BE2C (cell line): ENCODE measurements at regions not wholly inside any gene's neighbourhood (a gene's known extent, or its start where the extent isn't known, plus 50 kb on each side); places are given as distances from the start of the nearest gene placed in this dataset.

Experiments used
- DNase-seq: peaks from one replicate; pipeline ENCODE4 v3.0.0-alpha.2; 2020
- H3K27me3 ChIP-seq: fragments of 250-450 bp; sonication (Bioruptor Pico); 2 replicates; pipeline ENCODE4 v1.5.1; 2020; ENCODE audit warnings: mild to moderate bottlenecking
- H3K36me3 ChIP-seq: fragments of 250-450 bp; sonication (Bioruptor Pico); 2 replicates; pipeline ENCODE4 v1.5.1; 2020; ENCODE audit warnings: mild to moderate bottlenecking
- H3K4me1 ChIP-seq: fragments of 250-450 bp; sonication (Bioruptor Pico); 2 replicates; pipeline ENCODE4 v1.5.1; 2020
- H3K4me3 ChIP-seq: 2 replicates; pipeline ENCODE4 v1.5.1; 2011; ENCODE audit warnings: low read depth, low read length
- H3K9me3 ChIP-seq: fragments of 250-450 bp; sonication (Bioruptor Pico); 2 replicates; pipeline ENCODE4 v1.5.1; 2020
- TF ChIP-seq, protein P1 (sequence below): IDR thresholded peaks from 2 replicates; pipeline ENCODE4 v1.5.1; 2012; ENCODE audit warnings: mild to moderate bottlenecking, low read depth, low read length

DNA sequence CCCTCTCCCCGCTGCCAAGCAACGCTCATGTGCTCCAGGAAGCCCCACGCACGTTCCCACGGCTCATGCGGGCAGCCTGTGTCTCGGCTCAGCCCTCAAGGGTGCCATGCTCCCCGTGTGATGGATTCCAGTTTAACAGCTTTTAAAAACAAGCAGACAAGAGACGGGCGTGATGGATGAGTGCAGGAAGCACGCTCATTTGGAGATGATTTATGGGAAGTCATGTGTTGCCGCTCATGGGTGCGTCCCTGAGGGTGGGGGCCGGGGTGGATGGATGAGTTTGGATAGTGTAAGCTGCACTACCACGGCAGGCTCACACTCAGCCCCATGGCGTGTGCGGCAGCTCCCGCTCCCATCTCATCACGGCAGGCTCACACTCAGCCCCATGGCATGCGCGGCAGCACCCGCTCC is 132.8 kb downstream of the RBFOX3 start:
- H3K27me3 ChIP-seq, result peaks cover 62% of the 10 kb centered on the region

DNA sequence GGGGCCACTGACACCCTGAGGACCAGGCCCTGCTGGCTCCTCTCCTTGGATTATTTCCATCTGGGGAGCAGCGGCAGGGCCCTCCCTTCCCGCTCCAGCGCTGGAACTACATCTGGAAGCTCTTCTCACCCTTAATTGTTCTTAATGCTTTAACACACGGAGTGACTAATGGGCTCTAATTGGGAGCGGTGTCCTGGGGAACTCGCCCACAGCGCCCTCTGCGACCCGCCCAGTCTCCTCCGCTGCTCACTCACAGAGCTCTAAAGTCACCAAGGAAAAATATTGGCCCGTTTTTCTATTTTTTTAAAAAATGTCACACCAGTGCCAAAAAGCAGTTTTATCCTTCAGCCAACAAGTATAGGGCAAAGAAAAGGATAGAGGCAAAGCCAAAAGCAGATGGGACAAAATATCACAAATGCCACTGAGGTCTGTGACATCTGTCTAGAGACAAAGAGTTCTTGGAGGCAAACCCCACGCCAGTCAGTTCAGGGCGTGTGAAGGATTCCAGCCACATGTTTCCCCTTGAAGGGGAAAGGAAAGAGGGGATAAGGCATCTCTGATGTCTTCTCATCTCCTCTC is 134.7 kb downstream of the RBFOX3 start:
- Histone ChIP-seq H3K27me3 (peaks cover 72% of the 10 kb centered on the region), H3K36me3 (no peaks in the 10 kb centered on the region)
- TF ChIP-seq, protein P1, sequence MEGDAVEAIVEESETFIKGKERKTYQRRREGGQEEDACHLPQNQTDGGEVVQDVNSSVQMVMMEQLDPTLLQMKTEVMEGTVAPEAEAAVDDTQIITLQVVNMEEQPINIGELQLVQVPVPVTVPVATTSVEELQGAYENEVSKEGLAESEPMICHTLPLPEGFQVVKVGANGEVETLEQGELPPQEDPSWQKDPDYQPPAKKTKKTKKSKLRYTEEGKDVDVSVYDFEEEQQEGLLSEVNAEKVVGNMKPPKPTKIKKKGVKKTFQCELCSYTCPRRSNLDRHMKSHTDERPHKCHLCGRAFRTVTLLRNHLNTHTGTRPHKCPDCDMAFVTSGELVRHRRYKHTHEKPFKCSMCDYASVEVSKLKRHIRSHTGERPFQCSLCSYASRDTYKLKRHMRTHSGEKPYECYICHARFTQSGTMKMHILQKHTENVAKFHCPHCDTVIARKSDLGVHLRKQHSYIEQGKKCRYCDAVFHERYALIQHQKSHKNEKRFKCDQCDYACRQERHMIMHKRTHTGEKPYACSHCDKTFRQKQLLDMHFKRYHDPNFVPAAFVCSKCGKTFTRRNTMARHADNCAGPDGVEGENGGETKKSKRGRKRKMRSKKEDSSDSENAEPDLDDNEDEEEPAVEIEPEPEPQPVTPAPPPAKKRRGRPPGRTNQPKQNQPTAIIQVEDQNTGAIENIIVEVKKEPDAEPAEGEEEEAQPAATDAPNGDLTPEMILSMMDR, result no peak

More for the DNA sequence above, 132.8 kb downstream of the RBFOX3 start:
- TF ChIP-seq, protein P1, result no peak
- Histone ChIP-seq H3K4me1 (no peaks in the 10 kb centered on the region), H3K9me3 (no peaks in the 10 kb centered on the region; the same call in 1 of the 2 replicates), H3K36me3 (no peaks in the 10 kb centered on the region), H3K4me3 (no peak overlapping the region)
- DNase-seq, result no peak

DNA sequence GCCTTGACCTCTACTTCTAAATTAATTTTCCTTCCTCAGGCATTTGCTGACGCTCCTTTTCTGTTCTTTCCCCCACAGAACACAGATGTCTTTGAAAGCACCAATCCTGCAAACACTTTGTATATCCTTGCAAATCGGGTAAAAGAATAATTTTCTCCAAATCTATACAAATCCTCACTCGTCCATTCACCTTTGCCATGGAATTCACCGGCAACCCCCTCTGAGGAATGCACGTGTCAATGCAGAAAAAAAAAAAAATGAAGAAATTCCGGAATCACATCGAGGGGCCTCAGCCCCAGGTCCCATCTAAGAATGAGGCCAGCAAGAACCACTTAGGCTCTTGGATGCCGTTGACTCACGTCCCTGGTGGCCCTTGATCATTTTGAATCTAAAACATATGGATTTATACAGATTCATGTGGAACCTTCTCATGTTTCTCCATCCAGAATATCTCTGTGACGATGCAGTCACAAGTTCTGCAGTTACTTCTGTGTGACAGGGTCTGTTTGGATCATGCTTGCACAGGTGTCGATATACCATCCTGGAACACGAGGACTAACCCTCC is 136.9 kb downstream of the RBFOX3 start:
- Histone ChIP-seq H3K27me3 (peaks cover 60% of the 10 kb centered on the region), H3K9me3 (no peaks in the 10 kb centered on the region; the same call in 1 of the 2 replicates), H3K36me3 (no peaks in the 10 kb centered on the region), H3K4me3 (no peak overlapping the region), H3K4me1 (no peaks in the 10 kb centered on the region)
- DNase-seq, result no peak
- TF ChIP-seq, protein P1, result no peak

More for the DNA sequence above, 134.7 kb downstream of the RBFOX3 start:
- H3K4me3 ChIP-seq, result no peak overlapping the region
- no peak for DNase-seq
- no peaks in the 10 kb centered on the region; the same call in 1 of the 2 replicates for H3K9me3 ChIP-seq
- no peaks in the 10 kb centered on the region for H3K4me1 ChIP-seq

DNA sequence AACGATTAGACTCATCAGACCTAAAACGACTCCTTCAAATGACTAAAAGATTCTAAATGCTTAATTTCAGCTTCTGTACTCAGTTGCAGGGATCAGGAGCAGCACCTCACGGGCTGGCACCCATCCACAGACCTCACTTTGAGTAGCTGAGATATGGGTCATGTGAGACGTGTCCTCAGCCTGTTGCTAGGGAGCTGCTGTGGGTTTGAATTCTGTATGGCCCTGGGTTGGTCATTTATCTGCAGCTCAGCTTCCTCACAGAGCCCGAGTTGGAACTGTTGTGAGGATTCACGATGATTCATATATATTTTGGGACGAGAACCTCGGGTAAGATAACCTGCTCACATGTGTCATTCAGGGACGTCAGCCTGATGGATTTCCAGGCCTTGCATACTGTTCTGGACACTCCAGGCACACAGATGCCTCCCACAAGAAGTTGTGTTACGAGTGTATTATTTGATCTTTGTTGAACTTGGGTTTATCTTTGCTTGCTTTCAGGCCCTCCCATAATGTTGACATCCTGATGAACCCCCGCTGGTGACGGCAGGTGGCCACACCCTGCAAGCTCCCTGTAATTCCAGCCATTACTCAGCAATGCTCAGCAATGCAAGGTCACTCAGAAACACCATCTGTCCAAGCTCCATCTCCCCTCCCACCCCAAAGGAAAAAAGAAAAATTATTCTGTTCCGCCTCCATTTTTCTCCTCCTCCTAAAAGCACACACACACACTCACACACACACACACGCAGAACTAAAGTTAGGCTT is 137.6 kb downstream of the RBFOX3 start:
- Histone ChIP-seq H3K27me3 (peaks cover 58% of the 10 kb centered on the region), H3K36me3 (no peaks in the 10 kb centered on the region), H3K4me1 (no peaks in the 10 kb centered on the region), H3K4me3 (no peak overlapping the region), H3K9me3 (no peaks in the 10 kb centered on the region; the same call in 1 of the 2 replicates)
- TF ChIP-seq, protein P1, result no peak
- DNase-seq, result no peak

DNA sequence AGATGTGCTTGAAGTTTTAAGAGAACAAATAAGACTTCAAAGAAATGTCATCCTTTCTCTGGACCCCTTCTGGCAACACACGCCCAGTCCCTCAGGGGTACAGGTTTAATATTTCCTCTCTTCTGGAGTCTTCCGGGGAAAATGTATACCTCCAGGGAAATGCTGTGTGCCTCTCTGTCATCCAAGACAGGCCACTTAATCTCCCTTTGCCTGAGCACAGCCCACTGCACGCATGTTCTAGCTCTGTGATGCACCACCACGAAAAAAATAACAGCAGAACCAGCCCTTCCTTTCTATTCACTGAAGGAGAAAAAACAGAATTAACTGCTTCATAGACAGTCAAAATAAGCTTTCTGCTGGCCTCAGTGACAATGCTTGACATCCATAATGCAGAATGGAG is 140.1 kb downstream of the RBFOX3 start:
- Histone ChIP-seq H3K27me3 (peaks cover 57% of the 10 kb centered on the region), H3K36me3 (no peaks in the 10 kb centered on the region), H3K4me1 (no peaks in the 10 kb centered on the region), H3K4me3 (no peak overlapping the region), H3K9me3 (no peaks in the 10 kb centered on the region; the same call in 1 of the 2 replicates)
- TF ChIP-seq, protein P1, result no peak
- no peak for DNase-seq
